Frontal cortex (tissue), 3 donors: ENCODE measurements at regions not wholly inside any gene's neighbourhood (a gene's known extent, or its start where the extent isn't known, plus 50 kb on each side); places are given as distances from the start of the nearest gene placed in this dataset.

Experiments
- DNase-seq, 2 donors: peaks; one replicate each; pipeline ENCODE4 v3.0.0; 2012; ENCODE audit warnings: low spot score in 2 of 2
- FAIRE-seq: peaks from 2 replicates; lab custom pipeline; 2012; peaks lifted over from hg19 to GRCh38; lab: Jason Lieb, UNC
- donor health status: control.
- donor health status: control.
- donor health status: control.

DNA sequence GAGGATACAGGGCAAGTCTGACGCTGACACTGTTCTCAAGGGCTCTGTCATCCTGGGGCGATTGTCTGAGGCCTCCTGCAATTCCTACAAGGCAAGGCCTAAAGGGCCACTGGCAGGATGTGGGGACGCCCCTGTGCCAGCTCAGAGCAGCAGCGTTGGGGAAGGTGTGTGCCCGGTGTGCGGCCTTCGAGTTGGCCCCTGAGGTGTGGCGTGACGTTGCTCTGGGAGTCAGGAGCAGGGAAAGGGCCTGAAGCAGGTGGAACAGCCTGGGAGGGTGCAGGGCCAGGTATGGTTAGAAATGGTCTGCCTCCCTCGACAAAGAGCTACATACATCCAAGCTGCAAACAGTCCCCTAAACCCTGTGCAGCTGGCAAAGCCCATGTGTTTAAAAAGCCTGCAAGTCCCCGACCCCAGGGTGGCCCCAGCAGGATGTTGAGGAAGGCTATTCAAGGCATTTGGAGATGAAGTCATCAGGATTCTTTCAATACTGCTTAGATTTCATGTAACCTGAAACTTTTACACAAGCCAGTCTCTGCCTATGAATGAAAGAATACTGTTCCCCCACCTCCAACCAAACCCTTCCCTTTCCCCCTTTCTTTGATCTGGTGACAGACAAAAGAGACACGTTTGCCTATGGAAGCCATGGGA lies 142.5 kb upstream of the TNS3 start:
- FAIRE-seq (no peak), DNase-seq (no peak)

- FAIRE-seq (no peak), DNase-seq (no peak)
These were observed 140.2 kb upstream of the TNS3 start for GRCh38 chr7:47722126-47722525.

GRCh38 chr7:47721670-47722069 lies 139.8 kb upstream of the TNS3 start:
- no peak for FAIRE-seq
- no peak for DNase-seq

GRCh38 chr7:47720907-47721244 lies 139.0 kb upstream of the TNS3 start:
- FAIRE-seq, result no peak

GRCh38 chr7:47720141-47720906 lies 138.4 kb upstream of the TNS3 start:
- DNase-seq (no peak), FAIRE-seq (no peak)

More at GRCh38 chr7:47720907-47721244, 139.0 kb upstream of the TNS3 start:
- DNase-seq, result no peak

DNA sequence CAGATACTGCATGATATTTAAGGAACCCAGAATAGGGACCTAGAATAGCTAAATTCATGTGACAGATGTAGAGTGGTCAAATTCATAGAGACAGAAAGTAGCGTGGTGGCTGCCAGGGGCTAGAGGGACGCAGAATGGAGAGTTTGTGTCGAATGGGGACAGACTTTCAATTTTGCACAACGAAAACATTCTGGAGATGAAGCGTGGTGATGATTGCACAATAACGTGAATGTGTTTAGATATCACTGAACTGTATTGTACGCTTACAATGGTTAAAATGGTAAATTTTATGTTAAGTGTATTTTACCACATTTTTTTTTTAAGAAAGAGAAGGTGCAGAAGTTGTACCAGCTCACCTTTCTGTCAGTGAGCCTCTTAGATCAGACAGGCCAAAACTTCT lies 137.8 kb upstream of the TNS3 start:
- no peak for DNase-seq
- no peak for FAIRE-seq

DNA sequence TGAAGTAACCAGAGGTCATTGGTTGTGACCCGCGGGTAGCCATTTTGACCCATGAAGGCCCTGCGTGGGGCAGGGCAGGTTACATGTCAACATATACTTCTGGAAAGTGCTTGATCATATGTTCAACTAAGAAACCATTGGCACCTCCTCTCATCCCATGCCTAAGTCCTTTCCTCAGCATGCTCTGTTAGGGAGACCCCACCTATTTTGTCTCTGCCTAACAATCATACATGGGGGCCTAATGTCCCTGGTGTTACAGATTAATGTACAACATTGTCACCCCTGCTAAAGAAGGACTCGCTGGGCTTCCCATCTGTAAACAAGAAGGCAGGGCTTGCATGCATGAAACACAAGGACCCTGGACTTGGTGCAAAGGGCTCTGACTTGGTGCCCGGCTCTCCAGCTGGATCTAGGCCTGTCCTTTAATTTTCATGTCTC lies 133.7 kb upstream of the TNS3 start:
- FAIRE-seq, result no peak
- DNase-seq, result no peak

GRCh38 chr7:47714669-47715607 lies 133.0 kb upstream of the TNS3 start:
- DNase-seq (no peak), FAIRE-seq (no peak)

GRCh38 chr7:47713595-47713994 lies 131.7 kb upstream of the TNS3 start:
- FAIRE-seq, result no peak
- no peak for DNase-seq

DNA sequence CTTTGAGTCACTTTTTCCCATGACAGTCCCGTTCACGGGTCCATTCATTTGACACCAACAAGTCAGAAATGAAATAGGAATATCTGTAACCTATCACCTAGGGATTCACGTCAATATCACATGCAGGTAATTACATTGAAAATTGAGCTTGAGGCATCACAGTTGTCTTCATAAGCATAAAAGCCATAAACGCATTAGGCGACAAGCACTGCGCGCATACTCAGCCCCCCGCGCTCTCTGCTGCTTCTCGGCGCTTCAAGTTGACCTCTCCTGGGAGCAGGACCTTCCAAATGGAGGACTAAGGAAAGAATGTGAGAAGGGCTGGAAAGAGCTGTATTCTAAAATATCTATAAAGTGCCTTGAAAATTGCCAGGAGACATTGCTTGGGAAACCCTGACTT lies 130.5 kb upstream of the TNS3 start:
- FAIRE-seq, result no peak
- DNase-seq, result no peak

DNA sequence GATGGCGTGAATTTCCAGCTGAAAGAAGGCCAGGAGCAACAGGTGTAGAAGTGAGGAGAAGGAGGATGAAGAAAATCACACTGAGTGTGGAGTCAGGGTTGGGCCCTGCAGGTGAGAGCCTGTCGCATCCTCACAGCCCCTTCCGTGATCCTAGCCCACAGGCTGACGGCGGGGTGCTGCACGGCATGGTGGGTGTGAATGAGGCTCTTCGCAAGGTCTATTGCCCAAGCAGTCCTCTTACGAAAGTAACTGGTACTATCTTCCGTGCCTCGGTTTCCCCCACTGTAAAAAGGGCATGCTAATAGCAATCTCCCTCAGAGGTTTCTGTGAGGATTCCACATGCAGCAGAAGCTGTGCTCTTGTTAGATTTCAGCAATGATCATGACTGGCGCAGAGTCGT lies 129.9 kb upstream of the TNS3 start:
- DNase-seq, result no peak

GRCh38 chr7:47710201-47710935 lies 128.5 kb upstream of the TNS3 start:
- no peak for DNase-seq
- no peak for FAIRE-seq

More for the DNA sequence above, 129.9 kb upstream of the TNS3 start:
- FAIRE-seq, result no peak

DNA sequence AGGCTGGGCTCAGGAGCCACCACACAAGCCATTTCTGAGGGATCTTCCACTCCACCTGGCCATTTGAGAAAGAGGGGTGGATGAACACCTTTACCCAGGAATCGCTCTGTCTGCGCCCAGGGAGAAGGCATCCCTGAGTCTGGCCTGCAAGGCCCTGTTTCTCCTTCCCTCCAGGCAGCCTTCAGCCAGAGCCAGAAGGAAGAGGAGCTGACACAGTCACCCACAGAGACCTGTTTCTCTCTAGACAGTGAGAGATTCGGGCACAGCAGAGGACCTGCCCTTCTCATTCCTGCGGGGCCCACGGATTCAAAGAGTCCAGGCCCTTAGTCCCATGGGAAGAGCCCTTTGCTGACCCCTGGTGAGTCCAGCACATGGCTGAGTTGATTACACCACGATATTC lies 127.5 kb upstream of the TNS3 start:
- FAIRE-seq (no peak), DNase-seq (no peak)

- FAIRE-seq, result no peak
- no peak for DNase-seq
These were observed 127.1 kb upstream of the TNS3 start for GRCh38 chr7:47709051-47709450.

DNA sequence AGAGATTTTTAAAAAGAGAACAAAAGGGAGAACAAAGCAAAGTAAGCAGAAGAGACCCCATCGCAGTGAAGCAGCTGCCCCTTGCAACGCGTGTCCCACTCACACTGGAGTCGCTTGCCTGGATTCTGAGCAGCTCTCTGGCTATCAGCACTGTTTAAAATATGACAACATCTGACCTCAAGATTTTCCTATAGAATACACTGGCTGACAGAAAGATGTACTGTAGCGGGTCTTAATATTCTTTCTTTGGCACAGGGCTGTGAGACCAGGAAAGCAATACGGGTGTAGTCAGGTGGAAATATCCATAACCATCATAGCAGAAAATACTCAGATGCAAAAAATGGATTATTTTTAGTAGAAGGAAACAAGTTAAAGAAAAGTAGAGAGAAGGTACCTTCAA lies 125.7 kb upstream of the TNS3 start:
- no peak for FAIRE-seq
- DNase-seq, result no peak

GRCh38 chr7:47704936-47705335 lies 123.0 kb upstream of the TNS3 start:
- DNase-seq (no peak), FAIRE-seq (no peak)

DNA sequence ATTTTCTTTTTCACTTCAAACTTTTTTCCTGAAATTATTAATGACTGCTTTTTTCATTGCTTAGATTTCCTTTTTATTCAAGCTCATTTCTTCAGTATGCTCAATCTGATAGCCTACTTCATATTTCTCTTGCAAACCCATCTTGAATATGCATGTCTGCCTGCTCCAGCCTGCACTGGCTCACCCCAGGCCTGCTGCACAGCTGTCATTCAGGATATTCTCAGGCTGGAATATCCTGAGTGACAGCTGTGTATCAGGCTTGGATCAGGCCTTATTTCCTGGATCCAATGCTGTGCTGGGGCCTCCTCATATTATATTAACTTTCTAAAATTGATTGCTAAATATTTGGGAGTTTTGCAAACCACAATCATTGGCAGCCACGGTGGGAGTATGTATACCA lies 120.2 kb upstream of the TNS3 start:
- FAIRE-seq (no peak), DNase-seq (no peak)

- FAIRE-seq (no peak), DNase-seq (no peak)
These were observed 116.5 kb upstream of the TNS3 start for GRCh38 chr7:47698386-47698785.

DNA sequence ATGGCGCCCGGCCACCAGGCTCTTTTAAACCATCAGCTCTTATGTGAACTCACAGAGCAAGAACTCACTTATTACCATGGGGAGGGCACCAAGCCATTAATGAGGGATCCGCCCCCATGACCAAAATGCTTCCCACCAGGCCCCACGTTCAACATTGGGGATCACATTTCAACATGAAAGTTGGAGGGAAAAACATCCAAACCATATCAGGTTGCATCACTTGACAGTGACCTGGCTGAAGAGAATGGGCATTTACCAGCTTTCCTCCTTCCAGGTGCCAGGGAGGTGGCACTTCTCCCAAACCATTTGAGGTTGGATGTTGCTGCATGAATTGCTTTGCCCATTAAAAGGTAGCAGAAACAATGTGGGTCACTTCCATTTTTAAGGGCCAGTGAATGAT lies 115.6 kb upstream of the TNS3 start:
- FAIRE-seq (no peak), DNase-seq (no peak)

- DNase-seq (no peak), FAIRE-seq (no peak)
These were observed 114.3 kb upstream of the TNS3 start for GRCh38 chr7:47696152-47696710.
